ENCODE measurements at regions not wholly inside any gene's neighbourhood (a gene's known extent, or its start where the extent isn't known, plus 50 kb on each side); places are given as distances from the start of the nearest gene placed in this dataset.

- DNase-seq (ENCODE audit: low read depth, low spot score) (no peak), ATAC-seq (no peak)
- no TSS peak for BruUV-seq (replicated peaks)
- Histone ChIP-seq H3K36me3 (ENCODE audit: control insufficient read depth in 1 of 2, insufficient read depth in 2 of 2, low read length in 2 of 2) (no peaks in the 10 kb centered on the region), H3K4me3 (replicated peaks in 1 of 2; ENCODE audit: low read depth in 1 of 2, low read length in 2 of 2) (no peak overlapping the region), H2AFZ (ENCODE audit: low read depth, low read length, poor library complexity, severe bottlenecking) (no peak overlapping the region), H4K20me1 (ENCODE audit: insufficient read depth) (no peaks in the 10 kb centered on the region), H3K4me2 (ENCODE audit: low read length) (no peak overlapping the region), H3K79me2 (ENCODE audit: insufficient read depth, low read length) (no peaks in the 10 kb centered on the region), H3K9ac (ENCODE audit: low read length) (no peak overlapping the region), H3K4me1 (ENCODE audit: control insufficient read depth in 1 of 2, insufficient read depth in 2 of 2, low read length in 2 of 2) (peaks cover 8 to 23% of the 10 kb centered on the region in 2 experiments), H3K27me3 (ENCODE audit: insufficient read depth, low read length) (no peaks in the 10 kb centered on the region), H3K27ac (ENCODE audit: low read depth, low read length) (no peak overlapping the region), H3K9me2 (ENCODE audit: insufficient read depth) (no peaks in the 10 kb centered on the region), H3K9me3 (ENCODE audit: control insufficient read depth in 1 of 2, insufficient read depth in 1 of 2, low read depth in 1 of 2, low read length in 2 of 2) (no peaks in the 10 kb centered on the region)
- intact Hi-C loops (cut with micrococcal nuclease): no loop called here
- TF ChIP-seq REST (IDR thresholded peaks at IDR 0.05; ENCODE audit: low read depth): no peak
- 0 out of 2 replicates have a peak, but pooled peaks have one; percentile 15 for TF ChIP-seq SP1 (IDR thresholded peaks at IDR 0.05; ENCODE audit: low read depth)
- RAD21 ChIA-PET (ENCODE audit: low non-redundant PET in 1 of 2, low total read pairs in 2 of 2, uncharacterized antibody in 2 of 2, unreplicated experiment in 2 of 2): no interaction called here
- CTCF ChIA-PET: no interaction called here
- POLR2A ChIA-PET: no interaction called here
These were observed 481.1 kb downstream of the SEMA3D start for GRCh38 chr7:84705706-84706105.

GRCh38 chr7:84705079-84705478 is 481.8 kb downstream of the SEMA3D start:
- H3K4me3 ChIP-seq (replicated peaks in 1 of 2; ENCODE audit: low read depth in 1 of 2, low read length in 2 of 2): no peak overlapping the region
- no peak overlapping the region for H3K9ac ChIP-seq (ENCODE audit: low read length)
- no peaks in the 10 kb centered on the region for H3K27me3 ChIP-seq (ENCODE audit: insufficient read depth, low read length)
- H3K4me2 ChIP-seq (ENCODE audit: low read length): no peak overlapping the region
- no TSS peak for BruUV-seq (replicated peaks)
- H3K36me3 ChIP-seq (ENCODE audit: control insufficient read depth in 1 of 2, insufficient read depth in 2 of 2, low read length in 2 of 2): no peaks in the 10 kb centered on the region
- no peak overlapping the region for H2AFZ ChIP-seq (ENCODE audit: low read depth, low read length, poor library complexity, severe bottlenecking)
- POLR2A ChIA-PET: no interaction called here
- DNase-seq (ENCODE audit: low read depth, low spot score) (no peak), ATAC-seq (no peak)
- peaks cover 8 to 24% of the 10 kb centered on the region in 2 experiments for H3K4me1 ChIP-seq (ENCODE audit: control insufficient read depth in 1 of 2, insufficient read depth in 2 of 2, low read length in 2 of 2)
- RAD21 ChIA-PET (ENCODE audit: low non-redundant PET in 1 of 2, low total read pairs in 2 of 2, uncharacterized antibody in 2 of 2, unreplicated experiment in 2 of 2): no interaction called here
- H4K20me1 ChIP-seq (ENCODE audit: insufficient read depth): no peaks in the 10 kb centered on the region
- no peaks in the 10 kb centered on the region for H3K9me3 ChIP-seq (ENCODE audit: control insufficient read depth in 1 of 2, insufficient read depth in 1 of 2, low read depth in 1 of 2, low read length in 2 of 2)
- intact Hi-C loops (cut with micrococcal nuclease): no loop called here
- H3K27ac ChIP-seq (ENCODE audit: low read depth, low read length): no peak overlapping the region
- no peaks in the 10 kb centered on the region for H3K79me2 ChIP-seq (ENCODE audit: insufficient read depth, low read length)
- no peaks in the 10 kb centered on the region for H3K9me2 ChIP-seq (ENCODE audit: insufficient read depth)
- CTCF ChIA-PET: no interaction called here
- TF ChIP-seq SP1 (IDR thresholded peaks at IDR 0.05; ENCODE audit: low read depth) (no peak), EZH2 (IDR thresholded peaks at IDR 0.05) (no peak), SRF (IDR thresholded peaks at IDR 0.05; ENCODE audit: low read depth) (no peak), ZFX (IDR thresholded peaks at IDR 0.05) (no peak), ZBTB33 (IDR thresholded peaks at IDR 0.05; ENCODE audit: extremely low read depth, insufficient replicate concordance, low read length) (no peak), SIN3A (IDR thresholded peaks at IDR 0.05; ENCODE audit: low read depth) (no peak), ZNF274 (IDR thresholded peaks at IDR 0.05; ENCODE audit: low read depth, low read length) (no peak), JUND (IDR thresholded peaks at IDR 0.05) (no peak), EGR1 (IDR thresholded peaks at IDR 0.05; ENCODE audit: low read depth) (no peak), EZH2phosphoT487 (IDR thresholded peaks at IDR 0.05; ENCODE audit: borderline replicate concordance) (no peak), POLR2AphosphoS5 (IDR thresholded peaks at IDR 0.05; ENCODE audit: low read depth, low read length) (no peak), CTCF (IDR thresholded peaks at IDR 0.05 in 2 of 3, conservative IDR thresholded peaks at IDR 0.05 in 1 of 3; ENCODE audit: borderline replicate concordance in 1 of 3, insufficient read depth in 1 of 3, low read depth in 2 of 3, low read length in 2 of 3) (no peak), YY1 (IDR thresholded peaks at IDR 0.05; ENCODE audit: extremely low read depth, insufficient replicate concordance, low read depth, low read length) (no peak)

All from HCT116 (cell line).